ENCODE measurements at regions not wholly inside any gene's neighbourhood (a gene's known extent, or its start where the extent isn't known, plus 50 kb on each side); places are given as distances from the start of the nearest gene placed in this dataset.

- no peak for TF ChIP-seq CTCF (IDR thresholded peaks at IDR 0.05; ENCODE audit: low read length)
- TF ChIP-seq EZH2 (IDR thresholded peaks at IDR 0.05; ENCODE audit: borderline replicate concordance, low read length): no peak
These were observed 89.5 kb upstream of the RPL38 start for GRCh38 chr17:74113952-74114351.

Measured in OCI-LY1 (cell line).